ENCODE measurements at regions not wholly inside any gene's neighbourhood (a gene's known extent, or its start where the extent isn't known, plus 50 kb on each side); places are given as distances from the start of the nearest gene placed in this dataset.

GRCh38 chr2:236861944-236862343 lies 223.7 kb upstream of the COPS8 start:
- no peak for DNase-seq
- WGBS (ENCODE audit: extremely low coverage, insufficient coverage, insufficient read length): no CpG with 5 or more reads among the region's 2 CpGs
- Histone ChIP-seq H2AK5ac (ENCODE audit: low read length) (peak overlapping the region; percentile 22), H3K18ac (ENCODE audit: low read length) (peak overlapping the region; percentile 33), H2BK12ac (ENCODE audit: low read length) (peak overlapping the region; percentile 29), H4K91ac (ENCODE audit: low read depth, low read length) (peak overlapping the region; percentile 87), H3K79me2 (ENCODE audit: control insufficient read depth, insufficient read depth, low read length, poor library complexity) (peaks cover 2% of the 10 kb centered on the region), H3K4ac (ENCODE audit: low read depth, low read length) (no peak overlapping the region), H3K4me3 (ENCODE audit: low read depth, low read length) (no peak overlapping the region), H3K27me3 (ENCODE audit: insufficient read depth, low read length) (no peaks in the 10 kb centered on the region), H3K36me3 (ENCODE audit: control insufficient read depth in 1 of 2, insufficient read depth in 2 of 2, low read length in 2 of 2) (peaks cover 2 to 4% of the 10 kb centered on the region in 2 experiments), H3K27ac (ENCODE audit: low read depth, low read length) (no peak overlapping the region), H4K8ac (ENCODE audit: low read depth, low read length) (no peak overlapping the region), H2AFZ (ENCODE audit: insufficient read depth, low read length, poor library complexity) (no peak overlapping the region), H3K9me3 (ENCODE audit: insufficient read depth, low read depth, low read length) (peaks cover 6% of the 10 kb centered on the region), H2BK5ac (ENCODE audit: low read depth, low read length, poor library complexity) (no peak overlapping the region), H3K9ac (ENCODE audit: low read length) (no peak overlapping the region), H3K79me1 (ENCODE audit: low read length) (peaks cover 36% of the 10 kb centered on the region), H3K14ac (ENCODE audit: low read length) (no peak overlapping the region), H3K4me1 (ENCODE audit: control insufficient read depth in 1 of 2, insufficient read depth in 2 of 2, low read length in 2 of 2) (peaks cover 27 to 35% of the 10 kb centered on the region in 2 experiments), H3K23ac (ENCODE audit: low read length) (no peak overlapping the region), H4K12ac (ENCODE audit: low read depth, low read length) (no peak overlapping the region), H3K4me2 (ENCODE audit: low read length) (no peak overlapping the region), H2BK120ac (ENCODE audit: insufficient read depth, low read length, poor library complexity) (peak overlapping the region; percentile 61)

GRCh38 chr2:236862526-236862925 lies 223.2 kb upstream of the COPS8 start:
- no peak overlapping the region for H3K23ac ChIP-seq (ENCODE audit: low read length)
- WGBS (ENCODE audit: extremely low coverage, insufficient coverage, insufficient read length): no CpG with 5 or more reads among the region's 2 CpGs
- H3K4me2 ChIP-seq (ENCODE audit: low read length): no peak overlapping the region
- H3K18ac ChIP-seq (ENCODE audit: low read length): peak overlapping the region; percentile 10
- peaks cover 6% of the 10 kb centered on the region for H3K9me3 ChIP-seq (ENCODE audit: insufficient read depth, low read depth, low read length)
- peaks cover 25 to 31% of the 10 kb centered on the region in 2 experiments for H3K4me1 ChIP-seq (ENCODE audit: control insufficient read depth in 1 of 2, insufficient read depth in 2 of 2, low read length in 2 of 2)
- H3K9ac ChIP-seq (ENCODE audit: low read length): no peak overlapping the region
- H3K79me2 ChIP-seq (ENCODE audit: control insufficient read depth, insufficient read depth, low read length, poor library complexity): peaks cover 2% of the 10 kb centered on the region
- peaks cover 2 to 4% of the 10 kb centered on the region in 2 experiments for H3K36me3 ChIP-seq (ENCODE audit: control insufficient read depth in 1 of 2, insufficient read depth in 2 of 2, low read length in 2 of 2)
- H3K79me1 ChIP-seq (ENCODE audit: low read length): peaks cover 33% of the 10 kb centered on the region
- DNase-seq: no peak
- H3K27ac ChIP-seq (ENCODE audit: low read depth, low read length): no peak overlapping the region
- peak overlapping the region; percentile 39 for H2BK12ac ChIP-seq (ENCODE audit: low read length)
- no peaks in the 10 kb centered on the region for H3K27me3 ChIP-seq (ENCODE audit: insufficient read depth, low read length)
- no peak overlapping the region for H3K14ac ChIP-seq (ENCODE audit: low read length)
- no peak overlapping the region for H2BK5ac ChIP-seq (ENCODE audit: low read depth, low read length, poor library complexity)
- peak overlapping the region; percentile 4 for H4K91ac ChIP-seq (ENCODE audit: low read depth, low read length)
- H3K4ac ChIP-seq (ENCODE audit: low read depth, low read length): no peak overlapping the region
- no peak overlapping the region for H2AFZ ChIP-seq (ENCODE audit: insufficient read depth, low read length, poor library complexity)
- H4K8ac ChIP-seq (ENCODE audit: low read depth, low read length): peak overlapping the region; percentile 1
- no peak overlapping the region for H4K12ac ChIP-seq (ENCODE audit: low read depth, low read length)
- H2BK120ac ChIP-seq (ENCODE audit: insufficient read depth, low read length, poor library complexity): peak overlapping the region; percentile 8
- H2AK5ac ChIP-seq (ENCODE audit: low read length): peak overlapping the region; percentile 22
- no peak overlapping the region for H3K4me3 ChIP-seq (ENCODE audit: low read depth, low read length)

- Histone ChIP-seq H2BK120ac (ENCODE audit: insufficient read depth, low read length, poor library complexity) (no peak overlapping the region), H3K18ac (ENCODE audit: low read length) (peak overlapping the region; percentile 42), H3K9me3 (ENCODE audit: insufficient read depth, low read depth, low read length) (peaks cover 6% of the 10 kb centered on the region), H4K8ac (ENCODE audit: low read depth, low read length) (no peak overlapping the region), H3K4ac (ENCODE audit: low read depth, low read length) (no peak overlapping the region), H3K27me3 (ENCODE audit: insufficient read depth, low read length) (no peaks in the 10 kb centered on the region), H3K23ac (ENCODE audit: low read length) (no peak overlapping the region), H3K27ac (ENCODE audit: low read depth, low read length) (no peak overlapping the region), H3K4me3 (ENCODE audit: low read depth, low read length) (no peak overlapping the region), H3K79me1 (ENCODE audit: low read length) (peaks cover 29% of the 10 kb centered on the region), H3K9ac (ENCODE audit: low read length) (no peak overlapping the region), H3K79me2 (ENCODE audit: control insufficient read depth, insufficient read depth, low read length, poor library complexity) (peaks cover 2% of the 10 kb centered on the region), H4K91ac (ENCODE audit: low read depth, low read length) (peak overlapping the region; percentile 63), H4K12ac (ENCODE audit: low read depth, low read length) (no peak overlapping the region), H2BK12ac (ENCODE audit: low read length) (peak overlapping the region; percentile 88), H2AFZ (ENCODE audit: insufficient read depth, low read length, poor library complexity) (no peak overlapping the region), H2BK5ac (ENCODE audit: low read depth, low read length, poor library complexity) (peak overlapping the region; percentile 6), H3K14ac (ENCODE audit: low read length) (no peak overlapping the region), H3K4me1 (ENCODE audit: control insufficient read depth in 1 of 2, insufficient read depth in 2 of 2, low read length in 2 of 2) (peaks cover 23 to 27% of the 10 kb centered on the region in 2 experiments), H2AK5ac (ENCODE audit: low read length) (no peak overlapping the region), H3K36me3 (ENCODE audit: control insufficient read depth in 1 of 2, insufficient read depth in 2 of 2, low read length in 2 of 2) (peaks cover 2 to 4% of the 10 kb centered on the region in 2 experiments), H3K4me2 (ENCODE audit: low read length) (no peak overlapping the region)
- no CpG with 5 or more reads among the region's 9 CpGs for WGBS (ENCODE audit: extremely low coverage, insufficient coverage, insufficient read length)
- DNase-seq: peak; percentile 82 to 85
Measured at GRCh38 chr2:236862961-236863728, 222.5 kb upstream of the COPS8 start.

GRCh38 chr2:236863729-236864126 lies 222.0 kb upstream of the COPS8 start:
- Histone ChIP-seq H3K79me1 (ENCODE audit: low read length) (peaks cover 24% of the 10 kb centered on the region), H3K4me3 (ENCODE audit: low read depth, low read length) (no peak overlapping the region), H2BK5ac (ENCODE audit: low read depth, low read length, poor library complexity) (peak overlapping the region; percentile 6), H3K9me3 (ENCODE audit: insufficient read depth, low read depth, low read length) (peaks cover 6% of the 10 kb centered on the region), H3K4me2 (ENCODE audit: low read length) (no peak overlapping the region), H3K4ac (ENCODE audit: low read depth, low read length) (peak overlapping the region; percentile 44), H2AFZ (ENCODE audit: insufficient read depth, low read length, poor library complexity) (no peak overlapping the region), H4K8ac (ENCODE audit: low read depth, low read length) (no peak overlapping the region), H4K12ac (ENCODE audit: low read depth, low read length) (no peak overlapping the region), H3K9ac (ENCODE audit: low read length) (no peak overlapping the region), H2BK120ac (ENCODE audit: insufficient read depth, low read length, poor library complexity) (no peak overlapping the region), H3K18ac (ENCODE audit: low read length) (peak overlapping the region; percentile 46), H3K27ac (ENCODE audit: low read depth, low read length) (no peak overlapping the region), H3K4me1 (ENCODE audit: control insufficient read depth in 1 of 2, insufficient read depth in 2 of 2, low read length in 2 of 2) (peaks cover 19 to 22% of the 10 kb centered on the region in 2 experiments), H3K36me3 (ENCODE audit: control insufficient read depth in 1 of 2, insufficient read depth in 2 of 2, low read length in 2 of 2) (peaks cover 2 to 4% of the 10 kb centered on the region in 2 experiments), H3K79me2 (ENCODE audit: control insufficient read depth, insufficient read depth, low read length, poor library complexity) (peaks cover under 1% of the 10 kb centered on the region), H3K14ac (ENCODE audit: low read length) (peak overlapping the region; percentile 14), H3K23ac (ENCODE audit: low read length) (no peak overlapping the region), H2AK5ac (ENCODE audit: low read length) (peak overlapping the region; percentile 9), H3K27me3 (ENCODE audit: insufficient read depth, low read length) (no peaks in the 10 kb centered on the region), H4K91ac (ENCODE audit: low read depth, low read length) (peak overlapping the region; percentile 59), H2BK12ac (ENCODE audit: low read length) (peak overlapping the region; percentile 88)
- no CpG with 5 or more reads among the region's 5 CpGs for WGBS (ENCODE audit: extremely low coverage, insufficient coverage, insufficient read length)
- DNase-seq: no peak
